CD4-positive, alpha-beta T cell (primary cell): ENCODE measurements at regions not wholly inside any gene's neighbourhood (a gene's known extent, or its start where the extent isn't known, plus 50 kb on each side); places are given as distances from the start of the nearest gene placed in this dataset.
A peak's percentile ranks its signal among the peaks of the same experiment; 100 is the strongest.

Experiments
- ATAC-seq: fragments of 200-7000 bp; cut with Tn5 transposase; one replicate; pipeline ENCODE4 v1.10.0; 2022; ENCODE audit warnings: mild to moderate bottlenecking; ENCODE audit not compliant: poor library complexity
- CTCF ChIA-PET: fragments of 350-600 bp; sonication (Branson Sonifier 250); formaldehyde crosslinking; loops from one replicate; lab custom pipeline; 2021; ENCODE audit warnings: antibody characterized with exemption, inconsistent platforms; lab: Charles Lee
- POLR2A ChIA-PET: fragments of 350-600 bp; sonication (Branson Sonifier 250); formaldehyde crosslinking; loops from one replicate; lab custom pipeline; 2021; ENCODE audit warnings: antibody characterized with exemption, inconsistent platforms; lab: Charles Lee
- DNase-seq, 14 experiments: peaks; one replicate each; pipeline ENCODE4 v3.0.0-alpha.2; 2013 to 2020; ENCODE audit warnings: mixed read lengths in 2 of 14
- H3K27ac ChIP-seq, 2 donors: one replicate each; pipeline versions ENCODE4 v1.5.1 to v1.7.0; 2013; ENCODE audit warnings: low read length in 2 of 2, low read depth in 1 of 2, mild to moderate bottlenecking in 1 of 2
- H3K27me3 ChIP-seq, 2 experiments: 1 replicate in 1 of 2; 2 replicates in 1 of 2; pipeline versions ENCODE4 v1.6.1 to v1.7.0; 2013; ENCODE audit warnings: low read length in 2 of 2, control low read depth in 1 of 2, mild to moderate bottlenecking in 1 of 2, moderate library complexity in 1 of 2; ENCODE audit not compliant: insufficient read depth in 2 of 2, control insufficient read depth in 1 of 2
- H3K36me3 ChIP-seq: one replicate; pipeline ENCODE4 v1.6.1; 2013; ENCODE audit warnings: low read length, control low read depth; ENCODE audit not compliant: insufficient read depth
- H3K4me1 ChIP-seq: one replicate; pipeline ENCODE4 v1.6.1; 2013; ENCODE audit warnings: low read length, control low read depth; ENCODE audit not compliant: insufficient read depth
- H3K4me3 ChIP-seq: one replicate; pipeline ENCODE4 v1.5.1; 2013; ENCODE audit warnings: mild to moderate bottlenecking, low read length, moderate library complexity
- H3K9me3 ChIP-seq, 2 experiments: 1 replicate in 1 of 2; 2 replicates in 1 of 2; pipeline versions ENCODE4 v1.6.1 to v1.7.0; 2013; ENCODE audit warnings: low read length in 2 of 2, mild to moderate bottlenecking in 2 of 2, control low read depth in 1 of 2, moderate library complexity in 1 of 2; ENCODE audit not compliant: control insufficient read depth in 1 of 2, insufficient read depth in 1 of 2
- H3K27ac Mint-ChIP-seq: one replicate; pipeline ENCODE4 v1.8.0; 2020; ENCODE audit warnings: mixed read lengths
- H3K27me3 Mint-ChIP-seq: one replicate; pipeline ENCODE4 v1.8.0; 2021; ENCODE audit warnings: mixed read lengths
- H3K36me3 Mint-ChIP-seq: one replicate; pipeline ENCODE4 v1.8.0; 2021; ENCODE audit warnings: low read depth, mixed read lengths
- H3K4me1 Mint-ChIP-seq: one replicate; pipeline ENCODE4 v1.8.0; 2021; ENCODE audit warnings: low read depth, mixed read lengths
- H3K4me3 Mint-ChIP-seq: one replicate; pipeline ENCODE4 v1.8.0; 2020; ENCODE audit warnings: mild to moderate bottlenecking, mixed read lengths
- H3K9me3 Mint-ChIP-seq: one replicate; pipeline ENCODE4 v1.8.0; 2020; ENCODE audit warnings: mixed read lengths
- CTCF ChIP-seq: fragments of 200-600 bp; IDR thresholded peaks from one replicate; pipeline ENCODE4 v1.8.0; 2022; ENCODE audit warnings: antibody characterized with exemption, mild to moderate bottlenecking
- intact Hi-C, 2 experiments: fragments of 100-400 bp; cut with DNase I in 1 of 2; cut with micrococcal nuclease in 1 of 2; formaldehyde crosslinking; loops; one replicate each; pipeline versions ENCODE4 v1.15.1 to v1.9.0; 2023 to 2025; cut with DNase I, micrococcal nuclease

GRCh38 chr1:228830185-228830953 is 95.1 kb downstream of the RHOU start:
- Histone ChIP-seq H3K36me3 (no peaks in the 10 kb centered on the region), H3K4me1 (peaks cover 17% of the 10 kb centered on the region), H3K27me3 (no peaks in the 10 kb centered on the region), H3K9me3 (no peaks in the 10 kb centered on the region), H3K27ac (no peak overlapping the region), H3K4me3 (no peak overlapping the region)
- DNase-seq, result no peak
- POLR2A ChIA-PET, result no interaction called here
- Mint-ChIP-seq H3K4me1 (peaks cover 19% of the 10 kb centered on the region), H3K9me3 (no peaks in the 10 kb centered on the region), H3K36me3 (no peaks in the 10 kb centered on the region), H3K27me3 (no peaks in the 10 kb centered on the region), H3K27ac (no peak overlapping the region), H3K4me3 (no peak overlapping the region)
- CTCF ChIA-PET, result no interaction called here
- no peak for ATAC-seq
- no peak for TF ChIP-seq CTCF
- intact Hi-C loops, result no loop called here

GRCh38 chr1:228830954-228831481 is 95.7 kb downstream of the RHOU start:
- TF ChIP-seq CTCF, result no peak
- Histone ChIP-seq H3K9me3 (no peaks in the 10 kb centered on the region), H3K4me3 (no peak overlapping the region), H3K27ac (no peak overlapping the region), H3K27me3 (no peaks in the 10 kb centered on the region), H3K36me3 (no peaks in the 10 kb centered on the region), H3K4me1 (peaks cover 14% of the 10 kb centered on the region)
- DNase-seq (peak in 2 of 14 experiments; percentile 25 to 46), ATAC-seq (no peak)
- intact Hi-C loops, result no loop called here
- H3K4me3 Mint-ChIP-seq, result no peak overlapping the region
- POLR2A ChIA-PET, result no interaction called here
- no peak overlapping the region for H3K27ac Mint-ChIP-seq
- peaks cover 15% of the 10 kb centered on the region for H3K4me1 Mint-ChIP-seq
- no peaks in the 10 kb centered on the region for H3K27me3 Mint-ChIP-seq
- no peaks in the 10 kb centered on the region for H3K9me3 Mint-ChIP-seq
- CTCF ChIA-PET, result interaction anchor here (1.1 kb wide), 1 partner anchor 180 kb away, joined by 3 read pairs; no protein-coding TSS in a partner anchor
- H3K36me3 Mint-ChIP-seq, result no peaks in the 10 kb centered on the region

- H3K27ac ChIP-seq, result no peak overlapping the region
- no peak for TF ChIP-seq CTCF
- Mint-ChIP-seq H3K27ac (no peak overlapping the region), H3K4me3 (no peak overlapping the region), H3K27me3 (no peaks in the 10 kb centered on the region), H3K9me3 (no peaks in the 10 kb centered on the region), H3K4me1 (peaks cover 6% of the 10 kb centered on the region), H3K36me3 (no peaks in the 10 kb centered on the region)
- H3K36me3 ChIP-seq, result no peaks in the 10 kb centered on the region
- H3K9me3 ChIP-seq, result no peaks in the 10 kb centered on the region
- DNase-seq (no peak), ATAC-seq (no peak)
- ChIA-PET CTCF (no interaction called here), POLR2A (no interaction called here)
- intact Hi-C loops, result no loop called here
- H3K4me1 ChIP-seq, result peaks cover 11% of the 10 kb centered on the region
- no peaks in the 10 kb centered on the region for H3K27me3 ChIP-seq
- H3K4me3 ChIP-seq, result no peak overlapping the region
Observed at GRCh38 chr1:228833911-228834688, 98.8 kb downstream of the RHOU start.
